Thymus (tissue), 11 donors: ENCODE measurements at regions not wholly inside any gene's neighbourhood (a gene's known extent, or its start where the extent isn't known, plus 50 kb on each side); places are given as distances from the start of the nearest gene placed in this dataset.
"Not testable (repeated sequence)": the region's sequence is repeated elsewhere in the genome, so short reads cannot be mapped to it uniquely, and the experiment has no call there.

ENCODE experiments used
- DNase-seq, 9 donors: peaks; one replicate each; pipeline ENCODE4 v3.0.0-alpha.2; 2013; ENCODE audit warnings: low spot score in 9 of 9, low read depth in 6 of 9, missing footprints in 1 of 9
- H3K27ac ChIP-seq, 2 donors: one replicate each; pipeline ENCODE4 v1.5.1; 2013; ENCODE audit warnings: control low read depth in 1 of 2, low read depth in 1 of 2, low read length in 1 of 2, mild to moderate bottlenecking in 1 of 2, moderate library complexity in 1 of 2
- H3K27me3 ChIP-seq, 2 donors: one replicate each; pipeline ENCODE4 v1.5.1; 2013; ENCODE audit warnings: low read length in 1 of 2; ENCODE audit not compliant: control insufficient read depth in 2 of 2, insufficient read depth in 1 of 2
- H3K36me3 ChIP-seq, 2 donors: one replicate each; pipeline ENCODE4 v1.5.1; 2013; ENCODE audit warnings: low read length in 1 of 2, mild to moderate bottlenecking in 1 of 2, moderate library complexity in 1 of 2; ENCODE audit not compliant: control insufficient read depth in 2 of 2, insufficient read depth in 2 of 2
- H3K4me1 ChIP-seq, 2 donors: one replicate each; pipeline ENCODE4 v1.5.1; 2013; ENCODE audit warnings: low read length in 2 of 2; ENCODE audit not compliant: control insufficient read depth in 2 of 2, insufficient read depth in 2 of 2
- H3K4me3 ChIP-seq, 2 donors: one replicate each; pipeline ENCODE4 v1.5.1; 2013; ENCODE audit warnings: low read length in 2 of 2, control low read depth in 1 of 2, mild to moderate bottlenecking in 1 of 2
- H3K9me3 ChIP-seq, 2 donors: one replicate each; pipeline ENCODE4 v1.5.1; 2013; ENCODE audit warnings: low read length in 1 of 2, mild to moderate bottlenecking in 1 of 2; ENCODE audit not compliant: control insufficient read depth in 2 of 2, insufficient read depth in 1 of 2
- WGBS: extraction: QIAGEN DNeasy Blood & Tissue Kit; methylation state at CpG from one replicate; pipeline ENCODE4 v1.1.7; 2013; 5-methylcytosine and 5-hydroxymethylcytosine counted together
- donor health status: healthy.

DNA sequence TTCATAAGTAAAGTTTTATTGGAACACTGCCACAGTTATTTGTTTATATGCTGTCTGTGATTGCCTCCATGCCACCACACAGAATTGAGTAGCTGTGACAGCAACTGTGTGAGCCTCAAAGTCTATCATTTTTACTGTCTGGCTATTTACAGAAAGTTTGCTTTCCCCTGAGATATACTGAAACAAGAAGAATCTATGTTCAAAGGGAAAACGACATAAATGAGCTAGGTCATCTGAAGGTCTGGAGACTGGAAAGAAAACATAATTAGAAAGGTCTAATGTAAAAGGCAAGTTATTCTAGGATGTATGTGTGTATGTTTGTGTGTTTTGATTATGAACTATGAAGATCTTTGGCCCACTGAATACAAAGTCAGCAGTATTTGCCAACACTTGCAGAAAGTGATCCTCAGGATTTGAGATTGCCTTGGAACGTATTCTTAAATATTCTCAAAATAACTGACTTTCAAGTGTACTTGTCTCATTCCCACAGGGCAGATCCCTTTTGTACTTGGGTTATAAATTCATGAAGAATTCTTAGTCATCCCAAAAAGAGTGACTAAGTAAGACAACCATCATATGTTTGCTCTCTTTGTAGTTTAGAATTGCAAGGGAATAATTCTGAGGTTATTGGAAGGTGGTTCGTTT is 677.7 kb downstream of the DOK5 start:
- no peaks in the 10 kb centered on the region for H3K9me3 ChIP-seq
- DNase-seq: no peak
- no peaks in the 10 kb centered on the region for H3K4me1 ChIP-seq
- H3K4me3 ChIP-seq: no peak overlapping the region
- H3K36me3 ChIP-seq: no peaks in the 10 kb centered on the region
- H3K27ac ChIP-seq: no peak overlapping the region
- H3K27me3 ChIP-seq: no peaks in the 10 kb centered on the region
- 81% methylated on average over 3 of the region's 3 CpGs for WGBS

- no peaks in the 10 kb centered on the region for H3K4me1 ChIP-seq
- H3K9me3 ChIP-seq: no peaks in the 10 kb centered on the region
- no peaks in the 10 kb centered on the region for H3K36me3 ChIP-seq
- no peak for DNase-seq
- WGBS: 20% methylated on average over 4 of the region's 4 CpGs
- H3K4me3 ChIP-seq: no peak overlapping the region
- H3K27ac ChIP-seq: no peak overlapping the region
- H3K27me3 ChIP-seq: no peaks in the 10 kb centered on the region
Observed at GRCh38 chr20:55151171-55151570, 675.8 kb downstream of the DOK5 start.

- Histone ChIP-seq H3K27ac (no peak overlapping the region), H3K27me3 (no peaks in the 10 kb centered on the region)
Observed at GRCh38 chr20:55143601-55144000, 668.2 kb downstream of the DOK5 start.

DNA sequence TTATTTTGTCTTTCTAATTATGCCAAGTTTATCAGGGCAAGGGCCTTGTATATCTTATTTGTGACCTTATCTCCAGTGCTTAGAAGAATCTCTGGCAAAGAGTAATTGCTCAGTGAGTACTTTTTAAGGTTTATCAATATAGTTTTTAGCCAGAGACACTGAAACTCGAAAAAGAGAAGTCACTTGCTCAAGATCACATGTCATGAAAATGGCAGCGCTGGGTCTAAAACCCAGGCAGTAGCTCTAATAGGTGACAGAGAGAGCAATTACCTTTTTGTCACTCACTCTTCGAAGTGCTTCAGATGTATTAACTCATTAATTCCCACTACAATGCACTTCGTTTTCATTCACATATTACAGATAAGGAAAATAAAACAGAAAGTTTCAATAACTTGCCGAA is 667.5 kb downstream of the DOK5 start:
- no peak for DNase-seq
- no peaks in the 10 kb centered on the region for H3K27me3 ChIP-seq
- 76% methylated on average over 5 of the region's 5 CpGs for WGBS
- no peak overlapping the region for H3K27ac ChIP-seq
- no peaks in the 10 kb centered on the region for H3K9me3 ChIP-seq
- H3K4me1 ChIP-seq: no peaks in the 10 kb centered on the region
- no peak overlapping the region for H3K4me3 ChIP-seq
- no peaks in the 10 kb centered on the region for H3K36me3 ChIP-seq

More at GRCh38 chr20:55143601-55144000, 668.2 kb downstream of the DOK5 start:
- Histone ChIP-seq H3K4me1 (no peaks in the 10 kb centered on the region), H3K4me3 (no peak overlapping the region), H3K9me3 (no peaks in the 10 kb centered on the region), H3K36me3 (no peaks in the 10 kb centered on the region)
- no peak for DNase-seq

DNA sequence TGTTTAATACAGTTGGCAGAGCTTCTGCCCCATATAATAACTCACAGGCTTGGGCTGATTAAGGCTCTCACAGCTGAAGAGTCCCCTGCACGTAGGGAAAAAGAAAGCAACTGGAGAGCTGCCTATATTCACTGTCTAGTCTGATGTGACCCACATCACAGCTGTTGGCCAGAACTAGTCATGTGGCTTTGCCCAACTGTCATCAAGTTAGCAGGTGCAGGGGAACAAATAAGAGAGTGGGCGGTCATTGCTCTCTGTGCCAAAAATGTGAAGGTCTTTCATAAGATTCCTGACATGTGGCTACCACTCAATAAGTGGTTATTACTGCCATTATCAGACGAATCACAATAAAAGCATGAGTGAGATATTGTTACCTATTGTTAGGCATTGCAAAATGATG is 665.2 kb downstream of the DOK5 start:
- DNase-seq: no peak
- no peaks in the 10 kb centered on the region for H3K27me3 ChIP-seq
- 77% methylated on average over 3 of the region's 3 CpGs for WGBS
- no peaks in the 10 kb centered on the region for H3K4me1 ChIP-seq
- H3K27ac ChIP-seq: no peak overlapping the region
- no peaks in the 10 kb centered on the region for H3K36me3 ChIP-seq
- no peaks in the 10 kb centered on the region for H3K9me3 ChIP-seq
- no peak overlapping the region for H3K4me3 ChIP-seq

DNA sequence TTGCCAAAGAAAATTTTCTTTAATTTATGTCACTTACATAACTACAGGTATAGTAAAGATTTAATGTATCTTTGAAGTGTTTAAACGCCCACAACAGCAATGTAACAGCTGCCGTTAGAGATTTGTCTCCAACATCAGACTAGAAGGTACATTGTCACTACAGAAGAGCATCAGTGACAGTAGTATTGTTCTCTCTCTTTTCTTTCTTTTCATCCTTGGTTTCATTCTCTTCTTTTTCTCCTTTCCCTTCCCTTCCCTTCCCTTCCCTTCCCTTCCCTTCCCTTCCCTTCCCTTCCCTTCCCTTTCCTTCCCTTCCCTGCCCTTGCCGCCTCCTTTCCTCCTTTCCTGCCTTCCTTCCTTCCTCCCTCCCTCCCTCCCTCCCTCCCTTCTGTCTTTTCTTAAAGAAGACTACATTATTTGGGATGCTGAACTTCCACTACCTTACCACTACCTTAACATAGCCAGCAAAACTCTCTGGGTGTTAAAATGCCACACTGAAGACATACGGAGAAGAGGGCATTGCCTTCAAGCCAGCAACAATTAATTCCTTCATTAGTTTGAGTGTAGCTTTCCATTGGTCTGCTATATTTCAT is 663.9 kb downstream of the DOK5 start:
- no peaks in the 10 kb centered on the region for H3K27me3 ChIP-seq
- no peak overlapping the region for H3K4me3 ChIP-seq
- WGBS: 86% methylated on average over 3 of the region's 4 CpGs
- H3K27ac ChIP-seq: no peak overlapping the region
- H3K9me3 ChIP-seq: no peaks in the 10 kb centered on the region
- DNase-seq: no peak
- H3K4me1 ChIP-seq: no peaks in the 10 kb centered on the region
- H3K36me3 ChIP-seq: no peaks in the 10 kb centered on the region

GRCh38 chr20:55135923-55136322 is 660.5 kb downstream of the DOK5 start:
- no peaks in the 10 kb centered on the region for H3K27me3 ChIP-seq
- H3K4me1 ChIP-seq: no peaks in the 10 kb centered on the region
- WGBS: 74% methylated on average over 3 of the region's 3 CpGs
- no peak overlapping the region for H3K27ac ChIP-seq
- no peak overlapping the region for H3K4me3 ChIP-seq
- H3K9me3 ChIP-seq: no peaks in the 10 kb centered on the region
- DNase-seq: no peak
- H3K36me3 ChIP-seq: no peaks in the 10 kb centered on the region

GRCh38 chr20:55132523-55132922 is 657.1 kb downstream of the DOK5 start:
- Histone ChIP-seq H3K9me3 (no peaks in the 10 kb centered on the region), H3K4me3 (no peak overlapping the region), H3K36me3 (no peaks in the 10 kb centered on the region), H3K27ac (no peak overlapping the region), H3K27me3 (no peaks in the 10 kb centered on the region), H3K4me1 (no peaks in the 10 kb centered on the region)
- 92% methylated on average over 7 of the region's 7 CpGs for WGBS
- no peak for DNase-seq

DNA sequence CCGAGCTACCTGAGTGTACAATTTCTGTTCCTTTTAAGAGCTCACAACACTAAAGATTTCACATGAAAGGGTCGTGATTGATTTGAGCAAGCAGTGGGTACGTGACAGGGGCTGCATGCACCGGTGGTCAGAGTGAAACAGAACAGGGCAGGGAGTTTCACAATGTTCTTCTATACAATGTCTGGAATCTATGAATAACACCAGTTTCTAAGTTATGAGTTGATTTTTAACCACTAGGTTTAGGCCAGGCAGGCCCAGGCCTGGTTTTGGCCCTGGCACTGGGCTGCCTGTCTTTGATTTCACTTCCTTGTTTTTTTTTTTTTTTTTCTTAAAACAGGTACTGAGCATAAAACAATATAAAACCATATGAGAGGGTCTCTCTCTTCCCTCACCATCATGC is 642.2 kb downstream of the DOK5 start:
- H3K27ac ChIP-seq, H3K4me3 ChIP-seq, H3K36me3 ChIP-seq, DNase-seq, H3K9me3 ChIP-seq, H3K27me3 ChIP-seq, H3K4me1 ChIP-seq: not testable (repeated sequence)
- WGBS: 81% methylated on average over 4 of the region's 4 CpGs
